ENCODE measurements at regions not wholly inside any gene's neighbourhood (a gene's known extent, or its start where the extent isn't known, plus 50 kb on each side); places are given as distances from the start of the nearest gene placed in this dataset.
A peak's percentile ranks its signal among the peaks of the same experiment; 100 is the strongest.

DNA sequence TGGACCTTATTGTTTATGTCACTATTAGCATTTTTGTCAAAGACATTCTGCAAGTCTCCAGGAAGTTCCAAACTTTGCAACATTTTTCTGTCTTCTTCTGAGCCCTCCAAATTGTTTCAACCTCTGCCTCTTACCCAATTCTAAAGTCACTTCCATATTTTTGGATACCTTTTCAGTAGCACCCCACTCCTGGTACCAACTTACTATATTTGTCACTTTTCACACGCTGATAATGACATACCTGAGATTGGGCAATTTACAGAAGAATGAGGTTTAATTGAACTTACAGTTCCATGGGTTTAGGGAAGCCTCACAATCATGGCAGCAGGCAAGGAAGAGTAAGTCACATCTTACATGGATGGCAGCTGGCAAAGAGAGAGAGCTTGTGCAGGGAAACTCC is 1206.5 kb upstream of the EPHA6 start:
- FAIRE-seq = no peak

GRCh38 chr3:95609411-95609810 is 1205.0 kb upstream of the EPHA6 start:
- FAIRE-seq (no peak), DNase-seq (ENCODE audit: low spot score) (no peak)

More for the DNA sequence above, 1206.5 kb upstream of the EPHA6 start:
- no peak for DNase-seq (ENCODE audit: low spot score)

DNA sequence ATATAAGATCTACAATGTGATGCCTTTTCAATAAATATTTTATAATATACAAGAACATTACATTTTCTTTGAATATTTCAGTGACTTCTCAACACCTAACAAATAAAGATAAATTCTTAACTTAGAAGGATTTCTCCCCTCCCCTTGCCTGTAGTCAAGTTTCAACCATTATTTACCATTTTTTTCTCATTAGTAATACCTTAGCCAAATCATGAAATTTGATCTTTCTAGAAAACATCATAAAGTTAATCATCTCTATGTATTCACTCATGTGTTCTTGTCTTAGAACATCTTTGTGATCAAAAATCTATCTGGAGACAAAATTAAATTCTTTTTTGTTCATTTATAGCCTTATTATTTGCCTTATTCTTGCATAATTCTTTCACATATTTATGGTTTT is 1201.8 kb upstream of the EPHA6 start:
- DNase-seq (ENCODE audit: low spot score) (no peak), FAIRE-seq (no peak)

- no peak for DNase-seq (ENCODE audit: low spot score)
- FAIRE-seq = no peak
Observed at GRCh38 chr3:95613993-95614392, 1200.4 kb upstream of the EPHA6 start.

- FAIRE-seq = peak; percentile 38
- peak; percentile 50 for DNase-seq (ENCODE audit: low spot score)
Observed at GRCh38 chr3:95615592-95616310, 1198.6 kb upstream of the EPHA6 start.

GRCh38 chr3:95626107-95626506 is 1188.3 kb upstream of the EPHA6 start:
- no peak for DNase-seq (ENCODE audit: low spot score)
- no peak for FAIRE-seq

GRCh38 chr3:95627293-95627692 is 1187.1 kb upstream of the EPHA6 start:
- DNase-seq (ENCODE audit: low spot score) = no peak
- FAIRE-seq = no peak

GRCh38 chr3:95627697-95628096 is 1186.7 kb upstream of the EPHA6 start:
- no peak for FAIRE-seq
- no peak for DNase-seq (ENCODE audit: low spot score)

GRCh38 chr3:95629802-95630201 is 1184.6 kb upstream of the EPHA6 start:
- FAIRE-seq (no peak), DNase-seq (ENCODE audit: low spot score) (no peak)

GRCh38 chr3:95645291-95645690 is 1169.1 kb upstream of the EPHA6 start:
- no peak for FAIRE-seq
- no peak for DNase-seq (ENCODE audit: low spot score)

- no peak for FAIRE-seq
- peak; percentile 98 for DNase-seq (ENCODE audit: low spot score)
Observed at GRCh38 chr3:95654570-95655362, 1159.6 kb upstream of the EPHA6 start.

- FAIRE-seq (peak; percentile 96), DNase-seq (ENCODE audit: low spot score) (no peak)
Observed at GRCh38 chr3:95655363-95655986, 1158.9 kb upstream of the EPHA6 start.

DNA sequence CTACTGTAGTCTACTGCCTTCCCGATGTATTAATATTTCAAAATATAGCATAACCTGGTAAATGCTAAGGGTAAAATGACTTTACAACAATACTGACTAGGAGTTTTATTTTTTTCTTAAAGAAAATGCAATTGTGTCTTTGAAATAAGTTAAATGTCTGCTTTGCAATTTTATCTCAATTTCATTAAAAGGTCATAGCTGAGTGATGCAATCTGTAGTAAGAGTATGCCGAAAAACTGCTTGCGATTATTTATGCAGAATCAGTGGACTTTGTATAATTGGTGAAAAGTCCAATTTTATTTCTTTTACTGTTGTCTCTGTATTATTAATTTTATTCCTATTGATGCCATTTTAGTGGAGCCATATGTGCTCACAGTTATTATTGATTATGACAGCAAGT is 1143.6 kb upstream of the EPHA6 start:
- no peak for FAIRE-seq

DNA sequence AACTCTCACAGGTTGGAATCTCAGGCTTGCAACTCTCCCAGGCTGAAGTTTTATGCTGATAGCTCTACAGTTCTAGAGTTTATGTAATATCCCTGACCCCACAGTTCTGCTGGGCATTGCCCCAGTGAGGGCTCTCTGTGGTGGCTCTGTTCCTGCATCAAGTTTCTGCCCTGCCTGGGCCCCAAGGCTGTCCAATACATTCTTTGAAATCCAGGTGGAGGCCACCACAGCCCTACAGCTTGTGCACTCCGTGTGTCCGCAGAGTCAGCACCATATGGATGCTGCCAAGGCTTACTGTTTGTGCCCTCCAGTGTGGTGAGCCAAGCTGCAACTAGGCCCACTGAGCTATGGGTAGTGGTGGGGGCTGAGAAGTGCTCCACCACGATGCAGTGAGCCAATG is 1141.2 kb upstream of the EPHA6 start:
- DNase-seq (ENCODE audit: low spot score) = no peak
- FAIRE-seq = no peak

More for the DNA sequence above, 1143.6 kb upstream of the EPHA6 start:
- DNase-seq (ENCODE audit: low spot score) = no peak

GRCh38 chr3:95705786-95706418 is 1108.5 kb upstream of the EPHA6 start:
- DNase-seq (ENCODE audit: low spot score) (peak; percentile 70), FAIRE-seq (peak; percentile 48)

DNA sequence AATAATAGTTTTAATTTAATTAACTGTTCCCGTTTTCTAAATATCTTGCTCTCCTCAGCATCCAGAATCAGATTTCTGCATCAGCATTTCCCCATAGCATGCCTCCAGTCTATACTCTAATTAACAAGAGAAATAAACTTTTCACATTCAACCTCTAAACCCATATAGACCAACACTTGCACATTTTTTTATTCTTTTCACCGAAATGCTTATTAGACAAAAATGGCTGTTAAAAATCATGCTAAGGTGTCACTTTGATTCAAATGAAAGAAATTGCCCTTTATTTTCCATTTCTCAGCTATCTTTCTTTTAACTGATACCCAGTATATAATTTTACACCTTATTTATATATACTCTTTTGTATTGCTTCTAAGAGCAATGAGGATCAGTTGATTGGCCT is 1107.1 kb upstream of the EPHA6 start:
- DNase-seq (ENCODE audit: low spot score) (no peak), FAIRE-seq (no peak)

- FAIRE-seq = no peak
- DNase-seq (ENCODE audit: low spot score) = no peak
Observed at GRCh38 chr3:95710684-95711083, 1103.7 kb upstream of the EPHA6 start.

DNA sequence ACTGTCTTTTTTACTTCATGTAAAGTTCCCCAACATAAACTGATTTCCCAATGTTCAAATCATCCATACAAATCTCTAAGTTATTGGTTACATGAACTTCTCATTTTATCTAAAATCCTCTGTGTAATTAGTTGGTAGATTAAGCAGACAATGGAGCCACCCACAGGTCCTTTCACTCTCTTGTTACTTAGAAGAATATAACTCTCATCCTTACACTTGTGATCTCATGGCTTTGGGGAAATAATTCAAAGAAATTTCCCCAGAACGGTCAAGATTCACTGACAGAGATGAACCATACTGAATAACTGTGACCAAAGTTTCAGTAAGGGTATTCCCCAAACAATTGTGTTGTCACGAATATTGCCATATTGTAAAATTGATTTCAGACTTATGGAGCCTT is 1102.6 kb upstream of the EPHA6 start:
- DNase-seq (ENCODE audit: low spot score) (no peak), FAIRE-seq (no peak)

DNA sequence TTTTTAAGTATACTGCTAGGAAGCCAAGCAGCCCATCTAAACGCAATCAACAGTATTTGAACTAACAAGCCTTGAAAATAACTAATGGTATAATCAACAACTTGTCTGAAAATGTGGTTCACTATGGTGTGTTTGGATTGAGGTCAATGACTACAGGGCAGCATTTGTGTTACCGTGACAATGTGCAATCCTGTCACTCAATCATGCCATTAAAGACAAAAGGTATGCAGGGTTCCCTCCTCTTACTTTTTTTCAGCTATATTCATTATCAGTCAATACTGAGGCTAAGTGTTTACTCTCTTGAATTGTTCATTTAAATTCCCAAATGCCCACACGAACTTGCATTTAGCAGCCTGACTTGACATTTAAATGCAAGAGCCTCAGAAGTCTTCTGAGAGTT is 1099.3 kb upstream of the EPHA6 start:
- no peak for FAIRE-seq
- no peak for DNase-seq (ENCODE audit: low spot score)

- peak; percentile 68 for FAIRE-seq
- DNase-seq (ENCODE audit: low spot score) = no peak
Observed at GRCh38 chr3:95717048-95717447, 1097.3 kb upstream of the EPHA6 start.

- DNase-seq (ENCODE audit: low spot score) (no peak), FAIRE-seq (peak; percentile 44)
Observed at GRCh38 chr3:95718168-95718567, 1096.2 kb upstream of the EPHA6 start.

- FAIRE-seq = no peak
Observed at GRCh38 chr3:95719481-95719880, 1094.9 kb upstream of the EPHA6 start.

More at GRCh38 chr3:95719481-95719880, 1094.9 kb upstream of the EPHA6 start:
- no peak for DNase-seq (ENCODE audit: low spot score)
